H9 (cell line): ENCODE measurements at regions not wholly inside any gene's neighbourhood (a gene's known extent, or its start where the extent isn't known, plus 50 kb on each side); places are given as distances from the start of the nearest gene placed in this dataset.

Experiments used
- DNase-seq: peaks from one replicate; pipeline ENCODE4 v3.0.0-alpha.2; 2017
- H2AFZ ChIP-seq: one replicate; pipeline ENCODE4 v1.6.1; 2013; ENCODE audit warnings: mild to moderate bottlenecking, low read length, control low read depth, moderate library complexity
- H2AK5ac ChIP-seq: 2 replicates; pipeline ENCODE4 v1.6.1; 2013; ENCODE audit warnings: low read length, control low read depth, mixed read lengths; ENCODE audit not compliant: insufficient read length
- H2BK120ac ChIP-seq: one replicate; pipeline ENCODE4 v1.6.1; 2013; ENCODE audit warnings: low read depth, mild to moderate bottlenecking, low read length, control low read depth, inconsistent platforms; ENCODE audit not compliant: poor library complexity, severe bottlenecking
- H2BK12ac ChIP-seq: 2 replicates; pipeline ENCODE4 v1.6.1; 2013; ENCODE audit warnings: low read length, control low read depth, mixed read lengths, low read depth; ENCODE audit not compliant: insufficient read length
- H2BK15ac ChIP-seq: 2 replicates; pipeline ENCODE4 v1.6.1; 2013; ENCODE audit warnings: low read depth, low read length, control low read depth
- H2BK20ac ChIP-seq: one replicate; pipeline ENCODE4 v1.6.1; 2013; ENCODE audit warnings: low read depth, mild to moderate bottlenecking, low read length, control low read depth, inconsistent platforms; ENCODE audit not compliant: poor library complexity, severe bottlenecking
- H2BK5ac ChIP-seq: 2 replicates; pipeline ENCODE4 v1.6.1; 2013; ENCODE audit warnings: low read length, control low read depth, mixed read lengths; ENCODE audit not compliant: insufficient read length
- H3K14ac ChIP-seq: 2 replicates; pipeline ENCODE4 v1.6.1; 2013; ENCODE audit warnings: low read length, control low read depth; ENCODE audit not compliant: insufficient read depth
- H3K18ac ChIP-seq: 2 replicates; pipeline ENCODE4 v1.6.1; 2013; ENCODE audit warnings: low read depth, mild to moderate bottlenecking, mixed read lengths, low read length, control low read depth; ENCODE audit not compliant: insufficient read length
- H3K23ac ChIP-seq: 2 replicates; pipeline ENCODE4 v1.6.1; 2013; ENCODE audit warnings: low read length, control low read depth, mixed read lengths, low read depth; ENCODE audit not compliant: insufficient read length
- H3K23me2 ChIP-seq: 2 replicates; pipeline ENCODE4 v1.6.1; 2013; ENCODE audit warnings: low read depth, mild to moderate bottlenecking, mixed read lengths, low read length, control low read depth; ENCODE audit not compliant: insufficient read length, poor library complexity, severe bottlenecking
- H3K27ac ChIP-seq: 2 replicates; pipeline ENCODE4 v1.5.1; 2013; ENCODE audit warnings: low read length, control low read depth, mixed read lengths, low read depth; ENCODE audit not compliant: insufficient read length
- H3K27me3 ChIP-seq: 2 replicates; pipeline ENCODE4 v1.6.1; 2013; ENCODE audit warnings: low read length, control low read depth, inconsistent platforms; ENCODE audit not compliant: insufficient read depth
- H3K4ac ChIP-seq: 2 replicates; pipeline ENCODE4 v1.6.1; 2013; ENCODE audit warnings: low read depth, mild to moderate bottlenecking, control low read depth, inconsistent platforms, low read length, moderate library complexity
- H3K4me1 ChIP-seq: 2 replicates; pipeline ENCODE4 v1.6.1; 2013; ENCODE audit warnings: low read length, control low read depth, inconsistent platforms; ENCODE audit not compliant: insufficient read depth
- H3K4me2 ChIP-seq: 2 replicates; pipeline ENCODE4 v1.6.1; 2013; ENCODE audit warnings: low read length, control low read depth, mixed read lengths; ENCODE audit not compliant: insufficient read length, insufficient read depth
- H3K56ac ChIP-seq: 2 replicates; pipeline ENCODE4 v1.6.1; 2013; ENCODE audit warnings: low read depth, mild to moderate bottlenecking, mixed read lengths, low read length, control low read depth; ENCODE audit not compliant: insufficient read length
- H3K79me1 ChIP-seq: 2 replicates; pipeline ENCODE4 v1.6.1; 2013; ENCODE audit warnings: low read depth, mild to moderate bottlenecking, moderate library complexity, low read length, control low read depth, inconsistent platforms; ENCODE audit not compliant: insufficient read depth, poor library complexity, severe bottlenecking
- H3K79me2 ChIP-seq: 2 replicates; pipeline ENCODE4 v1.6.1; 2013; ENCODE audit warnings: low read length, control low read depth, inconsistent platforms; ENCODE audit not compliant: insufficient read depth
- H3K9ac ChIP-seq: 2 replicates; pipeline ENCODE4 v1.6.1; 2013; ENCODE audit warnings: low read length, control low read depth, mixed read lengths; ENCODE audit not compliant: insufficient read length; ENCODE audit errors: extremely low read depth
- H3K9me3 ChIP-seq: one replicate; pipeline ENCODE4 v1.6.1; 2013; ENCODE audit warnings: low read depth, low read length, inconsistent platforms; ENCODE audit not compliant: control insufficient read depth
- H3T11ph ChIP-seq: one replicate; pipeline ENCODE4 v1.6.1; 2013; ENCODE audit warnings: mild to moderate bottlenecking, low read length, control low read depth, inconsistent platforms
- H4K20me1 ChIP-seq: one replicate; pipeline ENCODE4 v1.6.1; 2013; ENCODE audit not compliant: control insufficient read depth, insufficient read length, insufficient read depth
- H4K5ac ChIP-seq: 2 replicates; pipeline ENCODE4 v1.6.1; 2013; ENCODE audit warnings: low read depth, mild to moderate bottlenecking, mixed read lengths, low read length, control low read depth; ENCODE audit not compliant: insufficient read length
- H4K8ac ChIP-seq: replicated peaks from 2 replicates; pipeline ENCODE4 v1.6.1; 2013; ENCODE audit warnings: low read length, control low read depth, mixed read lengths, low read depth; ENCODE audit not compliant: insufficient read length
- H4K91ac ChIP-seq: 2 replicates; pipeline ENCODE4 v1.6.1; 2013; ENCODE audit warnings: low read depth, mild to moderate bottlenecking, moderate library complexity, mixed read lengths, low read length, control low read depth; ENCODE audit not compliant: insufficient read length
- H3K27ac Mint-ChIP-seq, 3 experiments: 2 replicates in 2 of 3; 3 replicates in 1 of 3; pipeline ENCODE4 v1.8.0; 2020 to 2021; ENCODE audit warnings: mixed read lengths in 3 of 3, mild to moderate bottlenecking in 1 of 3, moderate library complexity in 1 of 3
- H3K27me3 Mint-ChIP-seq: 2 replicates; pipeline ENCODE4 v1.8.0; 2021; ENCODE audit warnings: low read depth, mild to moderate bottlenecking, moderate library complexity, mixed read lengths
- H3K36me3 Mint-ChIP-seq, 3 experiments: 2 replicates in 2 of 3; 3 replicates in 1 of 3; pipeline ENCODE4 v1.8.0; 2020 to 2021; ENCODE audit warnings: low read depth in 3 of 3, mixed read lengths in 3 of 3; ENCODE audit not compliant: insufficient read depth in 1 of 3
- H3K4me1 Mint-ChIP-seq, 2 experiments: 2 replicates each; pipeline ENCODE4 v1.8.0; 2020; ENCODE audit warnings: mixed read lengths in 2 of 2
- H3K4me3 Mint-ChIP-seq, 2 experiments: 2 replicates in 1 of 2; 3 replicates in 1 of 2; pipeline ENCODE4 v1.8.0; 2020 to 2021; ENCODE audit warnings: mild to moderate bottlenecking in 2 of 2, mixed read lengths in 2 of 2, moderate library complexity in 1 of 2
- H3K9me3 Mint-ChIP-seq, 2 experiments: 2 replicates in 1 of 2; 3 replicates in 1 of 2; pipeline ENCODE4 v1.8.0; 2020; ENCODE audit warnings: mild to moderate bottlenecking in 2 of 2, mixed read lengths in 2 of 2, moderate library complexity in 1 of 2
- WGBS: extraction: QIAGEN DNeasy Blood & Tissue Kit; methylation state at CpG from one replicate; pipeline ENCODE4 v1.1.7; 2013; ENCODE audit warnings: missing lambda C conversion rate, low lambda C conversion rate, mixed read lengths; ENCODE audit not compliant: insufficient read length; ENCODE audit errors: extremely low coverage; 5-methylcytosine and 5-hydroxymethylcytosine counted together
- TF ChIP-seq, protein P1 (sequence below): fragments of 200-600 bp; sonication (generic); conservative IDR thresholded peaks from 3 replicates; pipeline ENCODE4 v1.8.0; 2021; ENCODE audit warnings: antibody characterized with exemption, mild to moderate bottlenecking

- Histone ChIP-seq H3K4ac (no peak overlapping the region), H2BK15ac (no peak overlapping the region), H3K4me1 (no peaks in the 10 kb centered on the region), H3K23me2 (no peaks in the 10 kb centered on the region), H3K79me1 (no peaks in the 10 kb centered on the region), H3K27ac (no peak overlapping the region), H3K23ac (no peak overlapping the region), H3K4me2 (no peak overlapping the region), H2BK20ac (no peak overlapping the region), H2AFZ (no peak overlapping the region), H3K9ac (no peak overlapping the region), H3T11ph (no peak overlapping the region), H2BK12ac (no peak overlapping the region), H4K5ac (no peak overlapping the region), H4K8ac (no peak overlapping the region), H2AK5ac (no peak overlapping the region), H3K9me3 (no peaks in the 10 kb centered on the region), H3K27me3 (no peaks in the 10 kb centered on the region), H3K18ac (no peak overlapping the region), H4K20me1 (no peaks in the 10 kb centered on the region), H4K91ac (no peak overlapping the region), H2BK120ac (no peak overlapping the region), H3K14ac (no peak overlapping the region), H3K56ac (no peak overlapping the region), H2BK5ac (no peak overlapping the region), H3K79me2 (no peaks in the 10 kb centered on the region)
- H3K4me1 Mint-ChIP-seq = peaks cover 16 to 17% of the 10 kb centered on the region in 2 experiments
- no CpG with 5 or more reads among the region's 1 CpG for WGBS
- H3K27ac Mint-ChIP-seq = no peak overlapping the region
- DNase-seq = no peak
- peaks cover 7% of the 10 kb centered on the region for H3K27me3 Mint-ChIP-seq
- H3K4me3 Mint-ChIP-seq = no peak overlapping the region
- TF ChIP-seq, protein P1, sequence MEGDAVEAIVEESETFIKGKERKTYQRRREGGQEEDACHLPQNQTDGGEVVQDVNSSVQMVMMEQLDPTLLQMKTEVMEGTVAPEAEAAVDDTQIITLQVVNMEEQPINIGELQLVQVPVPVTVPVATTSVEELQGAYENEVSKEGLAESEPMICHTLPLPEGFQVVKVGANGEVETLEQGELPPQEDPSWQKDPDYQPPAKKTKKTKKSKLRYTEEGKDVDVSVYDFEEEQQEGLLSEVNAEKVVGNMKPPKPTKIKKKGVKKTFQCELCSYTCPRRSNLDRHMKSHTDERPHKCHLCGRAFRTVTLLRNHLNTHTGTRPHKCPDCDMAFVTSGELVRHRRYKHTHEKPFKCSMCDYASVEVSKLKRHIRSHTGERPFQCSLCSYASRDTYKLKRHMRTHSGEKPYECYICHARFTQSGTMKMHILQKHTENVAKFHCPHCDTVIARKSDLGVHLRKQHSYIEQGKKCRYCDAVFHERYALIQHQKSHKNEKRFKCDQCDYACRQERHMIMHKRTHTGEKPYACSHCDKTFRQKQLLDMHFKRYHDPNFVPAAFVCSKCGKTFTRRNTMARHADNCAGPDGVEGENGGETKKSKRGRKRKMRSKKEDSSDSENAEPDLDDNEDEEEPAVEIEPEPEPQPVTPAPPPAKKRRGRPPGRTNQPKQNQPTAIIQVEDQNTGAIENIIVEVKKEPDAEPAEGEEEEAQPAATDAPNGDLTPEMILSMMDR = no peak
- no peaks in the 10 kb centered on the region for H3K9me3 Mint-ChIP-seq
- peaks cover 0 to 2% (median 0%) of the 10 kb centered on the region in 3 experiments; a peak in 1 of 7 replicates for H3K36me3 Mint-ChIP-seq
These were observed 55.0 kb upstream of the IER5L start for GRCh38 chr9:129232839-129233591.
